Activated naive CD4-positive, alpha-beta T cell treated with anti-CD3 and anti-CD28 coated beads for 36 hours (primary cell): ENCODE measurements at regions not wholly inside any gene's neighbourhood (a gene's known extent, or its start where the extent isn't known, plus 50 kb on each side); places are given as distances from the start of the nearest gene placed in this dataset.

Experiments
- CTCF ChIA-PET: fragments of 350-600 bp; sonication (Branson Sonifier 250); formaldehyde crosslinking; loops from one replicate; lab custom pipeline; 2021; ENCODE audit warnings: antibody characterized with exemption; lab: Charles Lee
- DNase-seq: peaks from one replicate; pipeline ENCODE4 v3.0.0-alpha.2; 2020
- H3K27ac Mint-ChIP-seq: one replicate; pipeline ENCODE4 v1.8.0; 2021; ENCODE audit warnings: mild to moderate bottlenecking, mixed read lengths
- H3K27me3 Mint-ChIP-seq: one replicate; pipeline ENCODE4 v1.8.0; 2021; ENCODE audit warnings: low read depth, mixed read lengths
- H3K36me3 Mint-ChIP-seq: one replicate; pipeline ENCODE4 v1.8.0; 2021; ENCODE audit warnings: low read depth, mixed read lengths
- H3K4me1 Mint-ChIP-seq: one replicate; pipeline ENCODE4 v1.8.0; 2021; ENCODE audit warnings: low read depth, mixed read lengths
- H3K4me3 Mint-ChIP-seq: one replicate; pipeline ENCODE4 v1.8.0; 2021; ENCODE audit warnings: mild to moderate bottlenecking, moderate library complexity, mixed read lengths
- H3K9me3 Mint-ChIP-seq: one replicate; pipeline ENCODE4 v1.8.0; 2021; ENCODE audit warnings: mixed read lengths
- intact Hi-C: fragments of 100-400 bp; cut with micrococcal nuclease; formaldehyde crosslinking; loops from one replicate; pipeline ENCODE4 v1.15.1; 2023

DNA sequence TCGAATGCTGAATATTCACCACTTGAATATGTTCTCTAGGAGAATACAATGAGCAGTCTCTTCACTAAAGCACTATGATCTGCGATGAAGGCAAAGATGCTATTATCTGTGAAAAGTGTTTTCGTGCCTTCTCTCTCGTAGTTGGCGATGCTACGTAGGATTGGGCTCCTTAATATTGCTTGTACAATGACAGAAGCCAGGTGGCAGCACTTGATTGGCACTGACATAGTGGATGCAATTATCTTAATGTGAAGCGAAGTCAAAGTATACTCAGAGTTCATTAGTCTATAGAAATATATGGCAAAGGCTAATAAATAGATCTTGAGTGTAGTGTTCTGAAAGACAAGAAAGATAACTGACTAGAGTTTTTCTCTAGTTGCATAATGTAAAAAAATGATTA, 1135.7 kb upstream of the AGA start:
- DNase-seq: no peak
- H3K9me3 Mint-ChIP-seq: peaks cover 3% of the 10 kb centered on the region
- H3K27ac Mint-ChIP-seq: no peak overlapping the region
- CTCF ChIA-PET: interaction anchor here (1.4 kb wide), 1 partner anchor 9 kb away, joined by 4 read pairs; no protein-coding TSS in a partner anchor
- no peak overlapping the region for H3K4me3 Mint-ChIP-seq
- no peaks in the 10 kb centered on the region for H3K36me3 Mint-ChIP-seq
- intact Hi-C loops: no loop called here
- no peaks in the 10 kb centered on the region for H3K27me3 Mint-ChIP-seq
- no peaks in the 10 kb centered on the region for H3K4me1 Mint-ChIP-seq

DNA sequence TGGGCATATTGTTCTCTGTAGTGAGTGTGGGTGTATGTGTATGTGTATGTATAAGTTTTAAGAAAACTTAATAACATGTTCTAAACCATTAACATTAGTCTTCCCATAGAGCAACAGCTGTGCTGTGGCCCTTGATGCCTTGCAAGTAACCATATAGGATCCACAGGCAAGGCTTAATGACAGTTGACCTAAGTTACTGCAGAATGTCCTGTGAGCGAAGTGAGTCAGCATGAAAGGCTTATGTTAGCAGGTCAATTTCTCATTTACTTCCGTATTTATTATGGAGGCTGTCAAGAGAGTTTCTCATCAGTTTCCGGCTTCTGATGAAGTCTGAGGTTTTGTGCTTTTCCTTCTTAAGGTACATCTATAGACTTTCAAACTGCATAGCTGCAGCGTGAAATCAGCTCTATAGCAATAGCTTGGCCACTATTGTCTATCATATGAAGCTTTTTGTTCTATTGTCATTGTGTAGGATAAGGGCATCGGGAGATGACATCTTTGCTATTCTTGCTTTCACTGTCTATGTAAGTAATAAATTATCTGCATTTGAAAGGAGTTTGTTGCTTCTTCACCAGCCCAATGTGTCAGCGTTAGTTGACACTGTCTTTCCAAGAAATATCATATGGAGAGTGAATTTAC, 1153.4 kb upstream of the AGA start:
- Mint-ChIP-seq H3K4me3 (no peak overlapping the region), H3K36me3 (no peaks in the 10 kb centered on the region), H3K4me1 (no peaks in the 10 kb centered on the region), H3K9me3 (peaks cover 4% of the 10 kb centered on the region), H3K27ac (no peak overlapping the region), H3K27me3 (no peaks in the 10 kb centered on the region)
- no peak for DNase-seq
- intact Hi-C loops: no loop called here
- CTCF ChIA-PET: no interaction called here

DNA sequence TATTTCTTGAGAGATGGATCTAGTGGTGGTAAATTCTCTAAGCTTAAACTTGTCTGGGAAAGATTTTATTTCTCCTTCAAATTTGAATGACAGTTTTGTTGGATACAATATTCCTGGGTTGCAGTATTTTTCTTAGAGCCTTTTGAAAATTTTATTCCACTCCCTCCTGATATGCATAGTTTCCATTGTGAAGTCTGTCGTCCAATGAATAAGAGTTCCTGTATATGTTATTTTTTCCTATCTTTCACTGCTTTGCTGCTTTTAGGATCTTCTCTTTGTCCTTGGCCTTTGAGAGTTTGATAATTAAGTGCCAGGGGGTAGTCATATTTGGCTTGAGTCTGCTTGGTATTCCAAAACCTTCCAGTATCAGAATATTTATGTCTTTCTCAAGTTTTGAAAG, 1156.4 kb upstream of the AGA start:
- H3K36me3 Mint-ChIP-seq: no peaks in the 10 kb centered on the region
- no peak for DNase-seq
- no peak overlapping the region for H3K4me3 Mint-ChIP-seq
- H3K27me3 Mint-ChIP-seq: no peaks in the 10 kb centered on the region
- peaks cover 1% of the 10 kb centered on the region for H3K9me3 Mint-ChIP-seq
- intact Hi-C loops: no loop called here
- H3K27ac Mint-ChIP-seq: no peak overlapping the region
- no peaks in the 10 kb centered on the region for H3K4me1 Mint-ChIP-seq
- CTCF ChIA-PET: no interaction called here

DNA sequence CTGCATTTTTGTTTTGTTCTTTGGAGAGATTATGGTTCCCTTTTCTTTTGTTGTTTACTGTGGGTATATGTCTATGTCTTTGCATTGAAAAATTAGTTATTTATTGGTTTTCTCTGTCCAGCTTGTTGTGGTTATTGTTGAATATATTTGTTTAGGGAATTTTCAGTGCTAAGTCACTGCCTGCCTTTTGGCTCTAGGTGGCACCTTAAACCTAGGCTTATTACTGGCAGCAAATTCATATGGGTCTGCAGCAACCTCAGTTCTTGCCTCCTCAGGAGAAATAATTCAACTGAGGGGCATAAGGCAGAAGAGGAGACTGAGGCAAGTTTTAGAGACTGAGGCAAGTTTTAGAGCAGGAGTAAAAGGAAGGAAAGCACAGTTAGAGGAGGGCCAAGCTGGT, 1157.3 kb upstream of the AGA start:
- CTCF ChIA-PET: no interaction called here
- DNase-seq: no peak
- H3K4me3 Mint-ChIP-seq: no peak overlapping the region
- intact Hi-C loops: no loop called here
- H3K4me1 Mint-ChIP-seq: no peaks in the 10 kb centered on the region
- H3K27ac Mint-ChIP-seq: no peak overlapping the region
- H3K9me3 Mint-ChIP-seq: peaks cover 1% of the 10 kb centered on the region
- no peaks in the 10 kb centered on the region for H3K36me3 Mint-ChIP-seq
- H3K27me3 Mint-ChIP-seq: no peaks in the 10 kb centered on the region

DNA sequence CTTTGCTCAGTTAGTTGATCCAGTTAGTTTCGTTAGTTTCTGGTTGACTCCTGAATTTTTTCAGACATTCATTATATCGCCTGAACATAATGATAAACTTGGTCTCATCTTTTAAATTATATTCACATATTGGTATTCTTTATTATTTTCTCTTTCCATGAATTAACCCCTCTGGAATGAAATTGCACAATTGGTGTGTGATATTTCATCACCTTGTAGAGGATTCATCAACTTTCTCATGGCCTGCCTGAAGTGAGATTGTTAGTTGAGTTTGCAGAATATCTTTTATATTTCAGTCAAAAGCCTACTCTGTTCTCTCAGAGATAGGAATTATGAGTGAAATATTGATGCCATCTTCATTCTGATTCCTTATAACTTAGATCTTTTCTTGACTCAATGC, 1160.6 kb upstream of the AGA start:
- intact Hi-C loops: loop anchor here (1.0 kb wide), 1 partner anchor 47 kb away; no protein-coding TSS in a partner anchor
- Mint-ChIP-seq H3K4me3 (no peak overlapping the region), H3K27ac (no peak overlapping the region), H3K27me3 (no peaks in the 10 kb centered on the region), H3K36me3 (no peaks in the 10 kb centered on the region), H3K4me1 (no peaks in the 10 kb centered on the region), H3K9me3 (peaks cover 1% of the 10 kb centered on the region)
- CTCF ChIA-PET: no interaction called here
- DNase-seq: no peak

DNA sequence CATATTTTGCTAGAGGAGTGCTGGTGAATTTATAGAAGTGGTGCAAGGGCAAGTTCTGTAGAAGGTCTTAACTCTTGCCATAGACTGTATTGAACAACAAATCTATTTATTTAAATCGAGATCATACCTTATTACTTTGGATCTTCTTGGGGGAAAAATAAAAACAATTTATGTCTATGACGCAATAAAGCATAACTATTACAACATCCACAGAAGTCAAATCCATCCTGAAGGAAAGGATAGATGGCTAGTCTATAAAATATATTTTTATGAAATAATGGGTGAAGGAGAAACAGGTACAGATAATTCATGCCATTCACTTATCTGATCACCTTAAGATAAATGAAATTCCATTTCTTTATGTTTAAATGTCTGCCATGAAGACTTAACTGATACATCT, 1168.8 kb upstream of the AGA start:
- H3K4me3 Mint-ChIP-seq: no peak overlapping the region
- no peak for DNase-seq
- no peaks in the 10 kb centered on the region for H3K27me3 Mint-ChIP-seq
- intact Hi-C loops: no loop called here
- no peaks in the 10 kb centered on the region for H3K4me1 Mint-ChIP-seq
- no peaks in the 10 kb centered on the region for H3K9me3 Mint-ChIP-seq
- no peaks in the 10 kb centered on the region for H3K36me3 Mint-ChIP-seq
- CTCF ChIA-PET: no interaction called here
- H3K27ac Mint-ChIP-seq: no peak overlapping the region

DNA sequence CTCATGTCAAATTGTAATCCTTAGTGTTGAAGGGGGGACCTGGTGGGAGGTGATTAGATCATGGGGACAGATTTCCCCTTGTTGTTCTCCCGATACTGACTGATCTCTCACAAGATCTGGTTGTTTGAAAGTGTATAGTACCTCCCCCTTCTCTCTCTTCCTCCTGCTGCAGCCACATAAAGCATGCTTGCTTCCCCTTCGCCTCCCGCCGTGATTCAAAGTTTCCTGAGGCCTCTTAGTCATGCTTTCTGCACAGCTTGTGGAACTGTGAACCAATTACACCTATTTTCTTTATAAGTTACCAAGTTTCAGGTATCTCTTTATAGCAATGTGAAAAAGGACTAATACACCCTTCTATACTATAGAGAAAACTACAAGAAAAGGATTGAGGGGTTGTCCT, 1170.5 kb upstream of the AGA start:
- intact Hi-C loops: no loop called here
- Mint-ChIP-seq H3K27ac (no peak overlapping the region), H3K9me3 (no peaks in the 10 kb centered on the region), H3K27me3 (no peaks in the 10 kb centered on the region), H3K4me1 (no peaks in the 10 kb centered on the region), H3K36me3 (no peaks in the 10 kb centered on the region), H3K4me3 (no peak overlapping the region)
- DNase-seq: peak; percentile 12
- CTCF ChIA-PET: interaction anchor here (0.5 kb wide), 1 partner anchor 49 kb away, joined by 6 read pairs; no protein-coding TSS in a partner anchor

DNA sequence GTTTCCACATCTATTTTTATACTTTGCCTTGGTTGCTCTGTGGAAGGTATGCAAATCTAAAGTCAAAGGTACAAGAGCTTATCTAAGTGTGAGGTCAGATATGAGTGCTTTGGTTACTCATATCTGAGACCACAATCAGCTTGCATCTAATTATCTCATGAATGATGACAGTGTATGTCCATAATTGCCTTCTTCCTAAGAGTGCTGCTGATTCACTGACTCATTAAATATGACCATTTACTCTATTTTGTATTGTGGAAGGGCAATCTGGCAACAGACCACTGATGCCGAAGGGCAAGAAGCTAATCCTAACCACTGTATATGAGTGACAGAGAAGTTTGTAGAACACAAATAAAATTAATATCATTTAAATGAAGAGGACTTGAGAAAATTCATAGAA, 1190.2 kb upstream of the AGA start:
- Mint-ChIP-seq H3K27ac (no peak overlapping the region), H3K9me3 (no peaks in the 10 kb centered on the region), H3K27me3 (no peaks in the 10 kb centered on the region), H3K4me1 (no peaks in the 10 kb centered on the region), H3K36me3 (no peaks in the 10 kb centered on the region), H3K4me3 (no peak overlapping the region)
- DNase-seq: no peak
- CTCF ChIA-PET: no interaction called here
- intact Hi-C loops: no loop called here

DNA sequence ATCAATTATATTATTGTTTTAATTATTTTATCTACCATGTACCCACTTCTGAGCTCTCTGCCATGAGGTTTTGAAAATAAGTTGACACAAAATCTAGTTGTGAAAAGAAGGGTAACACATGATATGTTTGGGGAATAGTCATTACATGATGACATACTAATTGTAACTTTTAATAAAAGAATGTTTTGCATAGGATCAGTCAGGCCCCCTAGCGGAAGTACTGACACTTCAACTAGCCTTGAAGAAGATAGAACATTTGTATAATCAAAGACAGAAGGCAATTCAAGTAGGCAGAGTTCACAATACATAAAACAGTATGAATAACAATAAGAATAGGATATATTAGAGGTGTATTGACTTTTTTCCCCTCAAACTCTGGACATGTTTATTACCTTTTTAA, 1191.0 kb upstream of the AGA start:
- DNase-seq: no peak
- intact Hi-C loops: no loop called here
- CTCF ChIA-PET: no interaction called here
- no peaks in the 10 kb centered on the region for H3K27me3 Mint-ChIP-seq
- H3K9me3 Mint-ChIP-seq: no peaks in the 10 kb centered on the region
- H3K4me1 Mint-ChIP-seq: no peaks in the 10 kb centered on the region
- no peak overlapping the region for H3K27ac Mint-ChIP-seq
- H3K4me3 Mint-ChIP-seq: no peak overlapping the region
- no peaks in the 10 kb centered on the region for H3K36me3 Mint-ChIP-seq

DNA sequence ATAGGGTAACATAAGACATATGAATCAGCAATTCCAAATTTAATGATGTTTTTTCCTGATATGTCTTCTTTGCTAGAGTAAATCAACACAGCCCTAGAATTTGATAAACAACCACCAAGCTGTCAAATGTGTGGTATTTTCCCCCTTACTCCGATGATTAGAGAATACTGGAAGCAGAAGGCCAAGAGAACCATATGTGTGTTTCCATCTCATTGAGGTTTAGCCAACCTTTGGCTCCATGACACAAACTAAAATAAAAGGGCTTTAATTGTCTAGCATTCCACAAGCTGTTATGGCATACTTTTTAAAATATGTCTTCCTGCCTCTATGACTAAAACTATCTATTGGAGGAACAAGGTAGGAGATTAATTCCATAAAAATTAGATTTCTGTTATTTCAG, 1222.4 kb upstream of the AGA start:
- Mint-ChIP-seq H3K9me3 (peaks cover 2% of the 10 kb centered on the region), H3K36me3 (no peaks in the 10 kb centered on the region)
- CTCF ChIA-PET: no interaction called here

DNA sequence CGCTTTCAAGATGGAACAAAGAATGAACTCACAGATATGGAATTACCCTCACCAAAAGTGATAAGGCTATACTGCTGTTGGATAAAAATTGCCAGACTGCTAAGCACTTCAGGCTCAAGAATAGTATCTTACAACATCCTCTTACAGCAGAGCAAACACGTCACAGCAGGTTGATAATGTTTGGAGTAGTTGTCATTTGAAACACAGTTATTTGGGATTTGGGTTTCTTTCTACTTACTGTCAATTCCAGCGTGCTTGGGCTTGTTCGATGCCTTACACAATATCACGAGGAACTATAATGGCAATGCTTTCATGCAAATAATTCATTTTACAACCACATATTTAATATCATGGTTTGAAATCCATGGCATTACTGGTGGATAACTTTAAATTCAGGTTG, 1223.7 kb upstream of the AGA start:
- Mint-ChIP-seq H3K4me1 (no peaks in the 10 kb centered on the region), H3K27ac (no peak overlapping the region), H3K27me3 (no peaks in the 10 kb centered on the region), H3K9me3 (peaks cover 2% of the 10 kb centered on the region), H3K36me3 (no peaks in the 10 kb centered on the region), H3K4me3 (no peak overlapping the region)
- intact Hi-C loops: no loop called here
- no peak for DNase-seq
- CTCF ChIA-PET: no interaction called here

More for the DNA sequence above, 1222.4 kb upstream of the AGA start:
- DNase-seq: no peak
- H3K4me1 Mint-ChIP-seq: no peaks in the 10 kb centered on the region
- H3K27ac Mint-ChIP-seq: no peak overlapping the region
- H3K27me3 Mint-ChIP-seq: no peaks in the 10 kb centered on the region
- no peak overlapping the region for H3K4me3 Mint-ChIP-seq
- intact Hi-C loops: no loop called here

DNA sequence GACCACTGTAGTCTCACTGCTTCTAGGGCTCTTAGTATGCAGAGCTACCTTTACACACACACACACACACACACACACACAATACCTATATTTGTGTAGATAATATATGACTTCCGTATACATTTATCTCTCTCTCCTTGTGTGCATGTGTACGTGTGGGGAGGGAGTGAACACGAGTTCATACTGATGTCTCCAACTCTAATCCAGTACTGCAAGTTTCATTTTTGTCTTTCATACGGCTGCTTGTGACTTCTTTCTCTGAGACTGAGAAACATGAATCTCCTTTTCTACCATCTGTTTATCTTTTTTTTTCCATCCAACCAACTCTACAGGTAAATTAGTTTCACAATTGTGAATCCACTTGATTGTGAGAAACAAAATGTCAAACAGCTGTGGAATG, 1229.5 kb upstream of the AGA start:
- no peak overlapping the region for H3K4me3 Mint-ChIP-seq
- H3K4me1 Mint-ChIP-seq: no peaks in the 10 kb centered on the region
- no peaks in the 10 kb centered on the region for H3K36me3 Mint-ChIP-seq
- peaks cover 7% of the 10 kb centered on the region for H3K9me3 Mint-ChIP-seq
- no peak overlapping the region for H3K27ac Mint-ChIP-seq
- intact Hi-C loops: no loop called here
- CTCF ChIA-PET: no interaction called here
- DNase-seq: no peak
- H3K27me3 Mint-ChIP-seq: no peaks in the 10 kb centered on the region

DNA sequence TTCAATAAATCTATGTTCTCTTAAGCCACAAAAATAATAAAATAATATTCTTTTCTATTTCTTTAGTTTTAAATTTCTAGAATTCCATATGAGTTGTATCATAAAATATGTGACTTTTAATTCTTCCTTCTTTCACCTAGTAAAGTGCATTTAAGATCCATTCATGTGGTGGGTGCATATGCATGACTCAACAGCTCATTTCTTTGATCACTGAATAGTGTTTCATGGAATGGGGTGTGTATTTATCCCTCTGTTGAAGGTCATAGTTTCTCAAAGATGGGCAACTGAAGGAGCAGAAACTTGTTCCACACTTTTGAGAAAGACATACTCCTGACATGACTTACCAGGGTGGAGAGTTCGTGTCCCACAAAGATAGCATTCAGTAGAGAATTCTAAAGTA, 1230.3 kb upstream of the AGA start:
- H3K4me1 Mint-ChIP-seq: no peaks in the 10 kb centered on the region
- intact Hi-C loops: no loop called here

More for the DNA sequence above, 1230.3 kb upstream of the AGA start:
- peaks cover 7% of the 10 kb centered on the region for H3K9me3 Mint-ChIP-seq
- no peak overlapping the region for H3K4me3 Mint-ChIP-seq
- H3K27ac Mint-ChIP-seq: no peak overlapping the region
- no peak for DNase-seq
- no peaks in the 10 kb centered on the region for H3K27me3 Mint-ChIP-seq
- no peaks in the 10 kb centered on the region for H3K36me3 Mint-ChIP-seq
- CTCF ChIA-PET: no interaction called here
